ENCODE measurements at regions not wholly inside any gene's neighbourhood (a gene's known extent, or its start where the extent isn't known, plus 50 kb on each side); places are given as distances from the start of the nearest gene placed in this dataset.

GRCh38 chr5:167254132-167254531 is 1037.3 kb upstream of the WWC1 start:
- H3K27me3 ChIP-seq: no peaks in the 10 kb centered on the region
- no peak overlapping the region for H3K4me2 ChIP-seq
- H3K27ac ChIP-seq: no peak overlapping the region
- H3K9ac ChIP-seq: no peak overlapping the region
- no peaks in the 10 kb centered on the region for H3K36me3 ChIP-seq
- no peaks in the 10 kb centered on the region for H3K4me1 ChIP-seq
- H4K20me1 ChIP-seq: no peaks in the 10 kb centered on the region
- no peaks in the 10 kb centered on the region; the same call in 1 of the 2 replicates for H3K9me3 ChIP-seq
- no peak overlapping the region for H3K4me3 ChIP-seq
- no peak for TF ChIP-seq Cebpa-rat (IDR thresholded peaks at IDR 0.05)

GRCh38 chr5:167255926-167256325 is 1035.5 kb upstream of the WWC1 start:
- H3K36me3 ChIP-seq: no peaks in the 10 kb centered on the region
- TF ChIP-seq Cebpa-rat (IDR thresholded peaks at IDR 0.05): no peak
- H3K27ac ChIP-seq: no peak overlapping the region
- H3K9ac ChIP-seq: no peak overlapping the region
- H3K4me1 ChIP-seq: peaks cover 2% of the 10 kb centered on the region
- no peaks in the 10 kb centered on the region for H3K27me3 ChIP-seq
- no peaks in the 10 kb centered on the region for H4K20me1 ChIP-seq
- no peak overlapping the region for H3K4me3 ChIP-seq
- H3K4me2 ChIP-seq: no peak overlapping the region
- no peaks in the 10 kb centered on the region; the same call in 1 of the 2 replicates for H3K9me3 ChIP-seq

GRCh38 chr5:167259806-167260205 is 1031.6 kb upstream of the WWC1 start:
- Histone ChIP-seq H3K36me3 (no peaks in the 10 kb centered on the region), H3K9ac (no peak overlapping the region), H3K27me3 (no peaks in the 10 kb centered on the region), H3K9me3 (0 out of 2 replicates have a peak, but pooled peaks cover 15% of the 10 kb centered on the region), H3K27ac (no peak overlapping the region), H3K4me3 (no peak overlapping the region), H4K20me1 (no peaks in the 10 kb centered on the region), H3K4me1 (peaks cover 6% of the 10 kb centered on the region), H3K4me2 (no peak overlapping the region)
- TF ChIP-seq Cebpa-rat (IDR thresholded peaks at IDR 0.05): no peak

- Histone ChIP-seq H3K9me3 (peaks cover 26% of the 10 kb centered on the region), H3K4me3 (no peak overlapping the region), H4K20me1 (no peaks in the 10 kb centered on the region), H3K27me3 (no peaks in the 10 kb centered on the region), H3K36me3 (no peaks in the 10 kb centered on the region), H3K27ac (no peak overlapping the region), H3K9ac (no peak overlapping the region), H3K4me2 (peak overlapping the region; percentile 28; the same call in 1 of the 2 replicates), H3K4me1 (peaks cover 6% of the 10 kb centered on the region)
- TF ChIP-seq Cebpa-rat (IDR thresholded peaks at IDR 0.05): no peak
Measured at GRCh38 chr5:167261309-167262100, 1029.9 kb upstream of the WWC1 start.

- Histone ChIP-seq H3K36me3 (no peaks in the 10 kb centered on the region), H3K4me1 (peaks cover 6% of the 10 kb centered on the region), H3K9ac (no peak overlapping the region), H3K4me2 (no peak overlapping the region), H3K27ac (no peak overlapping the region), H3K27me3 (no peaks in the 10 kb centered on the region), H3K4me3 (no peak overlapping the region), H3K9me3 (peaks cover 34% of the 10 kb centered on the region), H4K20me1 (no peaks in the 10 kb centered on the region)
- TF ChIP-seq Cebpa-rat (IDR thresholded peaks at IDR 0.05): no peak
Measured at GRCh38 chr5:167263185-167263584, 1028.3 kb upstream of the WWC1 start.

GRCh38 chr5:167264348-167264747 is 1027.1 kb upstream of the WWC1 start:
- peaks cover 6% of the 10 kb centered on the region for H3K4me1 ChIP-seq
- H3K36me3 ChIP-seq: no peaks in the 10 kb centered on the region
- H3K4me3 ChIP-seq: no peak overlapping the region
- H3K4me2 ChIP-seq: no peak overlapping the region
- H3K9me3 ChIP-seq: peaks cover 34% of the 10 kb centered on the region
- no peaks in the 10 kb centered on the region for H3K27me3 ChIP-seq
- H3K9ac ChIP-seq: no peak overlapping the region
- no peaks in the 10 kb centered on the region for H4K20me1 ChIP-seq
- TF ChIP-seq Cebpa-rat (IDR thresholded peaks at IDR 0.05): no peak
- no peak overlapping the region for H3K27ac ChIP-seq

GRCh38 chr5:167268337-167268736 is 1023.1 kb upstream of the WWC1 start:
- Histone ChIP-seq H3K9ac (no peak overlapping the region), H3K36me3 (no peaks in the 10 kb centered on the region)

GRCh38 chr5:167269146-167269545 is 1022.3 kb upstream of the WWC1 start:
- Histone ChIP-seq H3K27me3 (no peaks in the 10 kb centered on the region), H3K36me3 (no peaks in the 10 kb centered on the region), H3K27ac (no peak overlapping the region), H3K4me1 (peaks cover 6% of the 10 kb centered on the region; the same call in 1 of the 2 replicates), H3K9me3 (peaks cover 19% of the 10 kb centered on the region), H3K4me3 (no peak overlapping the region), H3K9ac (no peak overlapping the region), H3K4me2 (no peak overlapping the region), H4K20me1 (no peaks in the 10 kb centered on the region)
- no peak for TF ChIP-seq Cebpa-rat (IDR thresholded peaks at IDR 0.05)

More at GRCh38 chr5:167268337-167268736, 1023.1 kb upstream of the WWC1 start:
- peaks cover 6% of the 10 kb centered on the region; the same call in 1 of the 2 replicates for H3K4me1 ChIP-seq
- H3K4me2 ChIP-seq: no peak overlapping the region
- no peak for TF ChIP-seq Cebpa-rat (IDR thresholded peaks at IDR 0.05)
- H3K9me3 ChIP-seq: peaks cover 19% of the 10 kb centered on the region
- H3K27ac ChIP-seq: no peak overlapping the region
- no peaks in the 10 kb centered on the region for H3K27me3 ChIP-seq
- H4K20me1 ChIP-seq: no peaks in the 10 kb centered on the region
- no peak overlapping the region for H3K4me3 ChIP-seq

- Histone ChIP-seq H3K9me3 (peaks cover 9% of the 10 kb centered on the region), H3K9ac (no peak overlapping the region), H3K4me2 (no peak overlapping the region), H3K27ac (no peak overlapping the region), H4K20me1 (no peaks in the 10 kb centered on the region), H3K36me3 (no peaks in the 10 kb centered on the region), H3K4me3 (no peak overlapping the region), H3K27me3 (no peaks in the 10 kb centered on the region), H3K4me1 (peaks cover 6% of the 10 kb centered on the region; the same call in 1 of the 2 replicates)
- TF ChIP-seq Cebpa-rat (IDR thresholded peaks at IDR 0.05): no peak
Measured at GRCh38 chr5:167271081-167271480, 1020.4 kb upstream of the WWC1 start.

GRCh38 chr5:167271511-167271910 is 1019.9 kb upstream of the WWC1 start:
- no peak for TF ChIP-seq Cebpa-rat (IDR thresholded peaks at IDR 0.05)
- no peaks in the 10 kb centered on the region for H3K27me3 ChIP-seq
- no peak overlapping the region for H3K9ac ChIP-seq
- H3K9me3 ChIP-seq: peaks cover 8% of the 10 kb centered on the region
- H4K20me1 ChIP-seq: no peaks in the 10 kb centered on the region
- no peak overlapping the region for H3K4me2 ChIP-seq
- H3K27ac ChIP-seq: no peak overlapping the region
- no peaks in the 10 kb centered on the region for H3K36me3 ChIP-seq
- no peak overlapping the region for H3K4me3 ChIP-seq
- H3K4me1 ChIP-seq: peaks cover 6% of the 10 kb centered on the region; the same call in 1 of the 2 replicates
